CD4-positive, alpha-beta memory T cell (primary cell): ENCODE measurements at regions not wholly inside any gene's neighbourhood (a gene's known extent, or its start where the extent isn't known, plus 50 kb on each side); places are given as distances from the start of the nearest gene placed in this dataset.

Experiments
- CTCF ChIA-PET: fragments of 350-600 bp; sonication (Branson Sonifier 250); formaldehyde crosslinking; loops from one replicate; lab custom pipeline; 2021; ENCODE audit warnings: inconsistent platforms; ENCODE audit not compliant: partially characterized antibody; lab: Charles Lee
- POLR2A ChIA-PET: fragments of 350-600 bp; sonication (Branson Sonifier 250); formaldehyde crosslinking; loops from one replicate; lab custom pipeline; 2021; ENCODE audit not compliant: partially characterized antibody; lab: Charles Lee
- DNase-seq, 5 donors: peaks; one replicate each; pipeline versions ENCODE4 v3.0.0 to v3.0.0-alpha.2; 2020 to 2022; ENCODE audit warnings: mixed read lengths in 1 of 5
- H3K27ac ChIP-seq: one replicate; pipeline ENCODE4 v1.7.0; 2013; ENCODE audit warnings: low read depth, low read length
- H3K27me3 ChIP-seq: 2 replicates; pipeline ENCODE4 v1.7.0; 2013; ENCODE audit warnings: mild to moderate bottlenecking, low read length, moderate library complexity; ENCODE audit not compliant: insufficient read depth
- H3K36me3 ChIP-seq: 2 replicates; pipeline ENCODE4 v1.7.0; 2013; ENCODE audit warnings: mild to moderate bottlenecking, low read length, moderate library complexity; ENCODE audit not compliant: insufficient read depth
- H3K4me1 ChIP-seq: 2 replicates; pipeline ENCODE4 v1.7.0; 2013; ENCODE audit warnings: mild to moderate bottlenecking, low read length, moderate library complexity; ENCODE audit not compliant: insufficient read depth
- H3K4me3 ChIP-seq, 2 donors: one replicate each; pipeline ENCODE4 v1.7.0; 2013; ENCODE audit warnings: low read length in 2 of 2, mild to moderate bottlenecking in 1 of 2
- H3K9me3 ChIP-seq, 2 donors: one replicate each; pipeline ENCODE4 v1.7.0; 2013; ENCODE audit warnings: low read length in 2 of 2, control low read depth in 1 of 2; ENCODE audit not compliant: control insufficient read depth in 1 of 2
- H3K27ac Mint-ChIP-seq, 7 donors: one replicate each; pipeline ENCODE4 v1.8.0; 2020 to 2021; ENCODE audit warnings: mixed read lengths in 7 of 7, mild to moderate bottlenecking in 6 of 7, inconsistent platforms in 3 of 7, moderate library complexity in 3 of 7
- H3K27me3 Mint-ChIP-seq, 2 donors: one replicate each; pipeline ENCODE4 v1.8.0; 2020 to 2021; ENCODE audit warnings: mixed read lengths in 2 of 2
- H3K36me3 Mint-ChIP-seq, 2 donors: one replicate each; pipeline ENCODE4 v1.8.0; 2020 to 2021; ENCODE audit warnings: mixed read lengths in 2 of 2, inconsistent platforms in 1 of 2, mild to moderate bottlenecking in 1 of 2
- H3K4me1 Mint-ChIP-seq, 4 donors: one replicate each; pipeline ENCODE4 v1.8.0; 2020 to 2021; ENCODE audit warnings: mixed read lengths in 4 of 4, mild to moderate bottlenecking in 1 of 4
- H3K4me3 Mint-ChIP-seq, 8 donors: one replicate each; pipeline ENCODE4 v1.8.0; 2020 to 2021; ENCODE audit warnings: mixed read lengths in 8 of 8, mild to moderate bottlenecking in 7 of 8, moderate library complexity in 6 of 8, inconsistent platforms in 3 of 8
- H3K9me3 Mint-ChIP-seq, 8 donors: one replicate each; pipeline ENCODE4 v1.8.0; 2020 to 2021; ENCODE audit warnings: mixed read lengths in 8 of 8, mild to moderate bottlenecking in 5 of 8, inconsistent platforms in 3 of 8, moderate library complexity in 1 of 8
- intact Hi-C: fragments of 100-400 bp; cut with micrococcal nuclease; formaldehyde crosslinking; loops from one replicate; pipeline ENCODE4 v1.15.1; 2023

- H3K27me3 Mint-ChIP-seq: peaks cover 1 to 2% of the 10 kb centered on the region in 2 donors
- no peaks in the 10 kb centered on the region for H3K4me1 Mint-ChIP-seq
- H3K9me3 ChIP-seq: no peaks in the 10 kb centered on the region
- intact Hi-C loops: no loop called here
- no peak overlapping the region for H3K4me3 ChIP-seq
- ChIA-PET CTCF (no interaction called here), POLR2A (no interaction called here)
- no peak overlapping the region for H3K27ac Mint-ChIP-seq
- no peaks in the 10 kb centered on the region for H3K9me3 Mint-ChIP-seq
- no peak for DNase-seq
- no peaks in the 10 kb centered on the region for H3K4me1 ChIP-seq
- H3K27ac ChIP-seq: no peak overlapping the region
- H3K4me3 Mint-ChIP-seq: no peak overlapping the region
- H3K36me3 Mint-ChIP-seq: no peaks in the 10 kb centered on the region
- no peaks in the 10 kb centered on the region for H3K27me3 ChIP-seq
- no peaks in the 10 kb centered on the region for H3K36me3 ChIP-seq
These were observed 68.8 kb upstream of the PRPS1 start for GRCh38 chrX:107559506-107559905.

GRCh38 chrX:107560041-107560440 is 68.3 kb upstream of the PRPS1 start:
- no peaks in the 10 kb centered on the region for H3K36me3 ChIP-seq
- ChIA-PET CTCF (no interaction called here), POLR2A (no interaction called here)
- no peaks in the 10 kb centered on the region for H3K4me1 ChIP-seq
- intact Hi-C loops: no loop called here
- no peaks in the 10 kb centered on the region for H3K9me3 ChIP-seq
- no peaks in the 10 kb centered on the region for H3K4me1 Mint-ChIP-seq
- no peak overlapping the region for H3K4me3 Mint-ChIP-seq
- peaks cover 1 to 2% of the 10 kb centered on the region in 2 donors for H3K27me3 Mint-ChIP-seq
- no peaks in the 10 kb centered on the region for H3K9me3 Mint-ChIP-seq
- no peak overlapping the region for H3K4me3 ChIP-seq
- no peak overlapping the region for H3K27ac Mint-ChIP-seq
- H3K27ac ChIP-seq: no peak overlapping the region
- H3K27me3 ChIP-seq: no peaks in the 10 kb centered on the region
- H3K36me3 Mint-ChIP-seq: no peaks in the 10 kb centered on the region
- no peak for DNase-seq

- no peaks in the 10 kb centered on the region for H3K9me3 ChIP-seq
- no peaks in the 10 kb centered on the region for H3K27me3 ChIP-seq
- H3K27ac ChIP-seq: no peak overlapping the region
- H3K36me3 Mint-ChIP-seq: no peaks in the 10 kb centered on the region
- peaks cover 1 to 2% of the 10 kb centered on the region in 2 donors for H3K27me3 Mint-ChIP-seq
- H3K4me3 ChIP-seq: no peak overlapping the region
- intact Hi-C loops: no loop called here
- H3K36me3 ChIP-seq: no peaks in the 10 kb centered on the region
- H3K4me1 ChIP-seq: no peaks in the 10 kb centered on the region
- CTCF ChIA-PET: no interaction called here
- no peak overlapping the region for H3K27ac Mint-ChIP-seq
- DNase-seq: no peak
- POLR2A ChIA-PET: no interaction called here
- no peak overlapping the region for H3K4me3 Mint-ChIP-seq
- no peaks in the 10 kb centered on the region for H3K9me3 Mint-ChIP-seq
- H3K4me1 Mint-ChIP-seq: no peaks in the 10 kb centered on the region
These were observed 67.3 kb upstream of the PRPS1 start for GRCh38 chrX:107560980-107561379.

- CTCF ChIA-PET: no interaction called here
- POLR2A ChIA-PET: no interaction called here
- H3K4me3 Mint-ChIP-seq: no peak overlapping the region
- no peaks in the 10 kb centered on the region for H3K36me3 Mint-ChIP-seq
- H3K4me1 Mint-ChIP-seq: no peaks in the 10 kb centered on the region
- H3K9me3 Mint-ChIP-seq: no peaks in the 10 kb centered on the region
- H3K4me1 ChIP-seq: no peaks in the 10 kb centered on the region
- intact Hi-C loops: no loop called here
- H3K27ac Mint-ChIP-seq: no peak overlapping the region
- H3K27me3 Mint-ChIP-seq: peaks cover 1 to 2% of the 10 kb centered on the region in 2 donors
- no peaks in the 10 kb centered on the region for H3K9me3 ChIP-seq
- no peak overlapping the region for H3K4me3 ChIP-seq
- no peaks in the 10 kb centered on the region for H3K27me3 ChIP-seq
- no peak overlapping the region for H3K27ac ChIP-seq
- H3K36me3 ChIP-seq: no peaks in the 10 kb centered on the region
- no peak for DNase-seq
These were observed 66.7 kb upstream of the PRPS1 start for GRCh38 chrX:107561468-107562215.

- intact Hi-C loops: no loop called here
- no peak for DNase-seq
- Mint-ChIP-seq H3K27me3 (peaks cover 1 to 2% of the 10 kb centered on the region in 2 donors), H3K4me3 (no peak overlapping the region), H3K9me3 (no peaks in the 10 kb centered on the region), H3K27ac (peak overlapping the region in 1 of 7 donors; percentile 0), H3K4me1 (no peaks in the 10 kb centered on the region), H3K36me3 (no peaks in the 10 kb centered on the region)
- Histone ChIP-seq H3K4me1 (no peaks in the 10 kb centered on the region), H3K36me3 (no peaks in the 10 kb centered on the region), H3K27me3 (no peaks in the 10 kb centered on the region), H3K9me3 (no peaks in the 10 kb centered on the region), H3K27ac (no peak overlapping the region), H3K4me3 (no peak overlapping the region)
- ChIA-PET POLR2A (no interaction called here), CTCF (no interaction called here)
These were observed 65.8 kb upstream of the PRPS1 start for GRCh38 chrX:107562482-107562881.

- no peak for DNase-seq
- H3K27me3 ChIP-seq: no peaks in the 10 kb centered on the region
- Mint-ChIP-seq H3K27me3 (peaks cover 1 to 2% of the 10 kb centered on the region in 2 donors), H3K4me1 (no peaks in the 10 kb centered on the region), H3K9me3 (no peaks in the 10 kb centered on the region), H3K27ac (no peak overlapping the region), H3K4me3 (no peak overlapping the region), H3K36me3 (no peaks in the 10 kb centered on the region)
- ChIA-PET CTCF (no interaction called here), POLR2A (no interaction called here)
- intact Hi-C loops: no loop called here
- H3K4me3 ChIP-seq: no peak overlapping the region
- no peaks in the 10 kb centered on the region for H3K36me3 ChIP-seq
- no peaks in the 10 kb centered on the region for H3K4me1 ChIP-seq
- no peak overlapping the region for H3K27ac ChIP-seq
- no peaks in the 10 kb centered on the region for H3K9me3 ChIP-seq
These were observed 64.5 kb upstream of the PRPS1 start for GRCh38 chrX:107563824-107564223.

- Histone ChIP-seq H3K27ac (no peak overlapping the region), H3K9me3 (no peaks in the 10 kb centered on the region), H3K4me3 (no peak overlapping the region), H3K4me1 (no peaks in the 10 kb centered on the region), H3K27me3 (no peaks in the 10 kb centered on the region), H3K36me3 (no peaks in the 10 kb centered on the region)
- intact Hi-C loops: no loop called here
- POLR2A ChIA-PET: no interaction called here
- no peak for DNase-seq
- H3K9me3 Mint-ChIP-seq: no peaks in the 10 kb centered on the region
- CTCF ChIA-PET: no interaction called here
- no peak overlapping the region for H3K27ac Mint-ChIP-seq
- H3K4me1 Mint-ChIP-seq: no peaks in the 10 kb centered on the region
- no peak overlapping the region for H3K4me3 Mint-ChIP-seq
- H3K36me3 Mint-ChIP-seq: no peaks in the 10 kb centered on the region
- H3K27me3 Mint-ChIP-seq: peaks cover 0 to 1% of the 10 kb centered on the region in 2 donors
These were observed 63.3 kb upstream of the PRPS1 start for GRCh38 chrX:107565015-107565414.
